BLaER1 treated with 17β-estradiol and CSF1 and Interleukin-3, amounts not matched to agents 10 nM and 100 nM (cell line): ENCODE measurements at regions not wholly inside any gene's neighbourhood (a gene's known extent, or its start where the extent isn't known, plus 50 kb on each side); places are given as distances from the start of the nearest gene placed in this dataset.

Source experiments
- H3K27ac ChIP-seq, 11 experiments: shearing (Covaris generic); formaldehyde crosslinking; 2 replicates each; pipeline ENCODE4 v1.8.1; 2022
- H3K27me3 ChIP-seq, 11 experiments: shearing (Covaris generic); formaldehyde crosslinking; 2 replicates each; pipeline ENCODE4 v1.8.1; 2022
- H3K36me3 ChIP-seq, 11 experiments: shearing (Covaris generic); formaldehyde crosslinking; 2 replicates each; pipeline ENCODE4 v1.8.1; 2022
- H3K4me1 ChIP-seq, 10 experiments: shearing (Covaris generic); formaldehyde crosslinking; 2 replicates each; pipeline ENCODE4 v1.8.1; 2022
- H3K4me2 ChIP-seq, 11 experiments: shearing (Covaris generic); formaldehyde crosslinking; 2 replicates each; pipeline ENCODE4 v1.8.1; 2022
- H3K4me3 ChIP-seq, 10 experiments: shearing (Covaris generic); formaldehyde crosslinking; 2 replicates each; pipeline ENCODE4 v1.8.1; 2022
- H3K9ac ChIP-seq, 11 experiments: shearing (Covaris generic); formaldehyde crosslinking; 2 replicates each; pipeline ENCODE4 v1.8.1; 2022
- H3K9me3 ChIP-seq, 11 experiments: shearing (Covaris generic); formaldehyde crosslinking; replicated peaks in 1 of 11; 2 replicates each; pipeline ENCODE4 v1.8.1; 2022
- H4K20me1 ChIP-seq, 11 experiments: shearing (Covaris generic); formaldehyde crosslinking; 2 replicates each; pipeline ENCODE4 v1.8.1; 2022
- Cebpa-rat ChIP-seq, 11 experiments: shearing (Covaris generic); IDR thresholded peaks; 2 replicates each; pipeline ENCODE4 v1.8.1; 2022

DNA sequence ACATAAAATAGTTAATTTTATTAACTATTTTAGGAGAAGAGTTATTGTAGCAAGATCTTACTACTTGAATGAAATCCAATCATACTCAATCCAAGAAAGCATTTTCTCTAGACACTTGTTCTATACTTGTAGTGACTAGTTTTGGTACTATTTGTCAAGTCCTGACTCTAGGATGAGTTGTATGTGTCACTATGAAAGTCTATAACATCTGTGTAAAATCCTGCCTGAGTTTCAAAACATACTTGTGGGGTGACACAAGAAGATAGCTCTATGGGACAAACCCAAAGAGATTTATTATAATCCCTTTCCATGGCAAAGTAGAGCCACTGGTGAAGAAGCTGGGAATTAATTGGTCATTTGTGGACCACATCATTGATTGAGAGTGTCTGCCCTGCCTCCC, 1042.2 kb upstream of the ADGRL4 start:
- Histone ChIP-seq H3K4me1 (no peaks in the 10 kb centered on the region), H3K27me3 (no peaks in the 10 kb centered on the region), H3K4me2 (no peak overlapping the region), H3K4me3 (no peak overlapping the region), H3K36me3 (no peaks in the 10 kb centered on the region), H3K9me3 (peaks cover 0 to 19% (median 10%) of the 10 kb centered on the region in 11 experiments; a peak in 12 of 22 replicates), H3K9ac (no peak overlapping the region), H3K27ac (no peak overlapping the region), H4K20me1 (no peaks in the 10 kb centered on the region)
- TF ChIP-seq Cebpa-rat (IDR thresholded peaks at IDR 0.05): no peak

DNA sequence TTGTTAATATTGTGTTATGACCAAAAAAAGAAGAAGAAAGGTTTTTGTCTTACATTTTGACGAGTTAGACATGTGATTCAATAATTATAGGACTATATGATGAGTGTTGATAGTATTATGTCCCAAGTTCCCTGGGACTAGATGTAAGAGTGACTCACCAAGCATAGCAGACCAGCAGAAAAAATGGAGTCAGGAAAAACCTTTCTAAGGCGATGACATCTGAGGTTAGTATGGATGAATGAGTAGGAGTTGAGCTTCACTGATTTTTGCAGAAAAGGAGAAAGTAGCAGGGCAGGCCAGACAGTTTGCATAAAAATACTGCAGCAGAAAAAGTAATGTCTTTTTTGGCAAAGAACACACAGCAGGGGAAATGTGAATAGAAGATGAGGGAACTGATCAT, 1041.3 kb upstream of the ADGRL4 start:
- Histone ChIP-seq H3K4me1 (no peaks in the 10 kb centered on the region), H3K27me3 (no peaks in the 10 kb centered on the region), H4K20me1 (no peaks in the 10 kb centered on the region), H3K9ac (no peak overlapping the region), H3K9me3 (peaks cover 0 to 19% (median 7%) of the 10 kb centered on the region in 11 experiments; a peak in 10 of 22 replicates), H3K4me3 (no peak overlapping the region), H3K36me3 (no peaks in the 10 kb centered on the region), H3K27ac (no peak overlapping the region), H3K4me2 (no peak overlapping the region)
- TF ChIP-seq Cebpa-rat (IDR thresholded peaks at IDR 0.05): no peak

DNA sequence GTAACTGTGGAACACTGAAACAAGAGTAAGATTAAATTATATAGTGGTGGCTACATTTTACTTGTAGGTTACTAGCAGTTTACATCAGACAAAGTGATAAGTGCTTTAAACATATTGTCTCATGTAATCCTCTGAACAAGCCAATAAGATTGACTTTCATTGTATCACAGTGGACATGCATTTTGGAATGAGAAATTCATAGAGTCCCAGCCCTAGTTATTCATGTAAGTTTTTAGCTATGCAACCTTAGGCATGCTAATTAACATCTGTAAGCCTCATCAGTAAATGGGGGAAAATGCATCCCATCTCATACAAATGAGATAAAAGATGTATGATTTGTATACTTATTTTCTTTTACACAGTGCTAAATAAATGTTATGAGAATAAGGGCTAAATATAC, 1038.1 kb upstream of the ADGRL4 start:
- no peaks in the 10 kb centered on the region for H3K9me3 ChIP-seq
- H3K4me2 ChIP-seq: no peak overlapping the region
- no peaks in the 10 kb centered on the region for H4K20me1 ChIP-seq
- H3K9ac ChIP-seq: no peak overlapping the region
- H3K27ac ChIP-seq: no peak overlapping the region
- no peaks in the 10 kb centered on the region for H3K36me3 ChIP-seq
- TF ChIP-seq Cebpa-rat (IDR thresholded peaks at IDR 0.05): no peak
- no peaks in the 10 kb centered on the region for H3K27me3 ChIP-seq
- no peak overlapping the region for H3K4me3 ChIP-seq
- no peaks in the 10 kb centered on the region for H3K4me1 ChIP-seq

DNA sequence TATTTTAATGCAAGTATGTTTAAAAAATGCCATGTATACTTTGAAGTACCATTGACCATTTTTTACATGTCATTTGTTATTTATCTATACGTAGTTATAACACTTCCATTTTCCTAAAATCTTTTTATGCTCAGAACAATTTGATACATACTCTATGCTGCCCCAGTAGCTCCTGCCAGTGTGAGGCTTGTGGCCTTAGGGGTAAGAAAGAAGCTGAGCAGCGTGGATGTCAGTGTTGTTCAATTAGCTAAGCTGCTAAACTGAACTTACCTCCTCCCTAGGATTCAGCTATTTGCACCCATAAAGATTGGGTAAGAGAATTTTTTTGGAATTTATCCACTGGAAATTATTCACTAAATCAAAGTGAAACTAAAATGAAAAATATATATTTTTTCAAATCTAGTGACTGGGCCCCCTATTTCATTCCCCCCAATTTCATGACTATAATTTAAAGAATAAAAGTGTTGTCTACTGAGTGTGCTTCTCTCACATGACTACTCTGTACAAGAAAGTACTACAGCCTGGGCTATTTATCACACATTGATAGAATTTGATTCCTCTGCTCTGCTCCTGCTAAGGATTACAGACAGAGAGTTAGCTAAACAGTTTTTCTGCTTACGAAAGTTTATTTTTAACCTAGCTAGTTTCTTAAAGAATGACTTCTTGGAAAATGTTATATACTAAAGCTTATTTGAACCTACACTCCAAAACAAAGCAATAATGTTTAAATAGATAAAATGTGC, 1030.3 kb upstream of the ADGRL4 start:
- no peak for TF ChIP-seq Cebpa-rat (IDR thresholded peaks at IDR 0.05)
- H3K27ac ChIP-seq: no peak overlapping the region
- no peaks in the 10 kb centered on the region for H3K27me3 ChIP-seq
- H3K4me2 ChIP-seq: no peak overlapping the region
- no peaks in the 10 kb centered on the region for H3K4me1 ChIP-seq
- no peak overlapping the region for H3K9ac ChIP-seq
- H3K9me3 ChIP-seq: no peaks in the 10 kb centered on the region
- no peaks in the 10 kb centered on the region for H4K20me1 ChIP-seq
- no peaks in the 10 kb centered on the region for H3K36me3 ChIP-seq
- no peak overlapping the region for H3K4me3 ChIP-seq

DNA sequence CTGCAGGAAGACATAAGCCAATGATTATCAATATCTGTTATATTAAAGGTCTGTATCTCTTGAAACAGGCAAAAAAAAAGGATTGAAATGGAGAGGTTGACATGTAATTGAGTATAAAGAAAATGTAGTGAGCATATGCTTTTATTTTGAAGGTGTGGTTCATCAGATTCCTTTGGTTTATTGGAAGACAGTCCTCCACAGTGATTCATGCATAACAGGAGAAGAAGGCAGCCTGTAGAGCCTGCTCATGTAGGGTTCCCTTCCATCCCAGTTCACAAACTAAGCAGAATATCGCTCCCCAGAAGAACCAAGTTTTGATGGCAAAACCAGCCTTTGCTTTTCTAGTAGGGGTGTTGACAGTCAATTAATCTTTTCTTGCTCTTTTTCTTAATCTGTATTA, 1016.8 kb upstream of the ADGRL4 start:
- Histone ChIP-seq H3K4me1 (no peaks in the 10 kb centered on the region), H3K9ac (no peak overlapping the region), H4K20me1 (no peaks in the 10 kb centered on the region), H3K4me3 (no peak overlapping the region), H3K9me3 (no peaks in the 10 kb centered on the region), H3K27me3 (no peaks in the 10 kb centered on the region), H3K36me3 (no peaks in the 10 kb centered on the region), H3K27ac (no peak overlapping the region), H3K4me2 (no peak overlapping the region)
- no peak for TF ChIP-seq Cebpa-rat (IDR thresholded peaks at IDR 0.05)

DNA sequence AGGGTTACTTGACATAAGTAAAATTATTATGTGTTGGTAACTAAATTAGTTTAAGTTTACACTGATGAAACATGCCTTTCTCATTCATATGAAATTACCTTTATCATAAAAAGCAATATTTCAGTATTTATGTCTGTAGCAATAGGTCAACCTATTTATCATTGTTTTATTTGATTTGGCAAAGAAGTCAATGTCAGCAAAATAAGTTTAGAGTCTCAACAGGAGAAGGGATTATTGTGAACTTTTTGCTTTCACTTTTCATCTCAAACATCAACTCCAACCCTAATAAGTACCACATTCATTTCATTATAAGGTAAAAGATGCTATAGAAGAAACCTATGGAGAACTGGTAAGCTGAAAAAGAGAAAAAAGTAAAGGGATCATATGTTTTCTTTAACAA, 1015.4 kb upstream of the ADGRL4 start:
- Histone ChIP-seq H4K20me1 (no peaks in the 10 kb centered on the region), H3K4me3 (no peak overlapping the region), H3K36me3 (no peaks in the 10 kb centered on the region), H3K9ac (no peak overlapping the region), H3K4me1 (no peaks in the 10 kb centered on the region), H3K27me3 (no peaks in the 10 kb centered on the region), H3K4me2 (no peak overlapping the region), H3K9me3 (no peaks in the 10 kb centered on the region), H3K27ac (no peak overlapping the region)
- no peak for TF ChIP-seq Cebpa-rat (IDR thresholded peaks at IDR 0.05)

DNA sequence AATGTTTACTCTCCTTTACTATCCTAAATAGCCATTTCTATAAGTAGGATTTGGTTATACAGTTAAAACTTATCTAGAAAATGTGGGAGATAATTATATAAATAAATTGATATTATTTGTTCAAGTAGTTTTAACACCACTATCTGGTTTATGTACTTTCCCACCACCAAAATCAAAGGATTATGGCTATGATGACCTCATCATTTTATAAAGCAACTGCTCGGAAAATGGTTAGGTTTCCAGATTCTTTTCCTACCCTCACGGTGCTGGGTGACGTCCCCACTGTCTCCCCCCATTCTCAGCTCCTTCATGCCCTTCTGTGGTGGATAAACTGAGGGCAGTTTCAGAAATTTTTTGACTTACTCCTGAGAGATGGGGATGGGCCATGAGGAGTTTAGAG, 1011.8 kb upstream of the ADGRL4 start:
- no peak overlapping the region for H3K9ac ChIP-seq
- no peak overlapping the region for H3K4me2 ChIP-seq
- no peaks in the 10 kb centered on the region for H3K4me1 ChIP-seq
- no peaks in the 10 kb centered on the region for H3K9me3 ChIP-seq
- H3K27ac ChIP-seq: no peak overlapping the region
- no peak overlapping the region for H3K4me3 ChIP-seq
- no peaks in the 10 kb centered on the region for H3K27me3 ChIP-seq
- H3K36me3 ChIP-seq: no peaks in the 10 kb centered on the region
- no peak for TF ChIP-seq Cebpa-rat (IDR thresholded peaks at IDR 0.05)
- no peaks in the 10 kb centered on the region for H4K20me1 ChIP-seq

DNA sequence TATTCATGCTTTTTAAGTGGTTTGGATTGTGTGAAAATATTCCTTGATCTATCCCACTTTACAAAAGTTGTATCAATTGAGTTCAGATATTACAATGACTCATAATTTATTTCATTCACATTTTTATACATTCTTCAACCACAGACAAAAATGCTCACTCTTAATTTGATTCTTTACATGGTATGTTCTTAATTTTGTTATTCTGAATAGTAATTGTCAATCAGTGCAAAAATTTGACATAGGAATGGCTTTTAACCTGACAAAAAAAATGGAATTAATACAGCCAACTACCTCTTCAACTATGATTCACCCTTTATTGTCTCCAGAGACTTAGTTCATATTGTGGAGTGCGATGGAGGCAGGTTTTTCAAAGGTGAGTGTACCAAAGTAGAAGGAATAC, 1002.4 kb upstream of the ADGRL4 start:
- Histone ChIP-seq H3K9me3 (no peaks in the 10 kb centered on the region), H3K27ac (no peak overlapping the region), H3K4me2 (no peak overlapping the region), H3K27me3 (no peaks in the 10 kb centered on the region), H3K4me3 (no peak overlapping the region), H4K20me1 (no peaks in the 10 kb centered on the region), H3K9ac (no peak overlapping the region), H3K4me1 (no peaks in the 10 kb centered on the region), H3K36me3 (no peaks in the 10 kb centered on the region)
- no peak for TF ChIP-seq Cebpa-rat (IDR thresholded peaks at IDR 0.05)

DNA sequence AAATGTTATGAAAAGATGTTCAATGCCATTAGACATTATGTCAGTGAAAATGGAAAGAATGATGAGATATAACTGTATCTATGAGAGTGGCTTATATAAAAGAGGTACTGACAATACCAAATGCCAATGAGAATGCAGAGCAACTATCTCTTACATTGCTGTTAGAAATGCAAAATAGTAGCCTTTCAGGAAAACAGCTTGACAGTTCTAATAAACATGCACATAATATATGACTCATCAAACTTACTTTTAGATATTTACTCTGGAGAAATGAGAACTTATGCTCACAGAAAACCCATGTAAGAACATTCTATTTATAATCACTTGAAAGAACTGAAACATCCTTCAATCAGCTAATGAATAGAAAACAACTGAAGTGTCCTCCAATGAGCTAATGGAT, 996.7 kb upstream of the ADGRL4 start:
- H3K9me3 ChIP-seq: no peaks in the 10 kb centered on the region
- no peak overlapping the region for H3K9ac ChIP-seq
- no peak overlapping the region for H3K4me3 ChIP-seq
- TF ChIP-seq Cebpa-rat (IDR thresholded peaks at IDR 0.05): no peak
- no peaks in the 10 kb centered on the region for H4K20me1 ChIP-seq
- H3K4me1 ChIP-seq: no peaks in the 10 kb centered on the region
- no peaks in the 10 kb centered on the region for H3K27me3 ChIP-seq
- no peaks in the 10 kb centered on the region for H3K36me3 ChIP-seq
- no peak overlapping the region for H3K27ac ChIP-seq
- no peak overlapping the region for H3K4me2 ChIP-seq

DNA sequence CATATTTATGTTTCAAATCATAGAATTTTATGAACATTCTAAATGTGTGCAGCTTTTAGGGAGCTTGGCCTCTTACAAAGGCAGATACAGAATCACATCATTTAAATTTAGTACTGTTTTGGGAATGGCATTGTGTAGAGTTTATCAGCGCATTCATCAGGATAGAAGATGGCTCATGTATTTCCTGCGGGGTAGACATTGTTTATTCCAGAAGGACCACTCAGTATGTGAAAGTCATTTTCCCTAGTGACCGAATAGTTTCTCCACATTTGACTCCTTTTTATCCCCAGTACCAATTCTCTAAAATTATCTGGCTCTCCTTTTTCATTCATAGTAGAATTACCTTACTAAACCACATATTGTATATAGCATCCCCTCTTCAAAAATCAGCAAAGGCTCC, 981.9 kb upstream of the ADGRL4 start:
- Histone ChIP-seq H3K36me3 (no peaks in the 10 kb centered on the region), H3K9ac (no peak overlapping the region), H3K27ac (no peak overlapping the region), H3K27me3 (no peaks in the 10 kb centered on the region), H3K4me2 (no peak overlapping the region), H3K4me1 (no peaks in the 10 kb centered on the region), H4K20me1 (no peaks in the 10 kb centered on the region), H3K4me3 (no peak overlapping the region), H3K9me3 (no peaks in the 10 kb centered on the region)
- no peak for TF ChIP-seq Cebpa-rat (IDR thresholded peaks at IDR 0.05)
